ENCODE measurements at regions not wholly inside any gene's neighbourhood (a gene's known extent, or its start where the extent isn't known, plus 50 kb on each side); places are given as distances from the start of the nearest gene placed in this dataset. TPM values are rescaled to one million over a fixed set of nuclear protein-coding genes. Genes with fewer than 3 reads are reported as not detected.

Small RNA genes lying in the stretch of these regions (small RNA-seq; reads per million reads assigned to genes)
- not detected for gene AC023141.11
- not detected for gene AC023141.12
- gene AC023141.8 = not detected

Measured in HT1080 (cell line).